ENCODE measurements at regions not wholly inside any gene's neighbourhood (a gene's known extent, or its start where the extent isn't known, plus 50 kb on each side); places are given as distances from the start of the nearest gene placed in this dataset.

GRCh38 chr9:80522465-80522864 lies 950.7 kb downstream of the TLE4 start:
- no peaks in the 10 kb centered on the region for H3K36me3 ChIP-seq

GRCh38 chr9:80521151-80521550 lies 949.4 kb downstream of the TLE4 start:
- DNase-seq, result no peak
- Histone ChIP-seq H3K9ac (ENCODE audit: low read depth in 2 of 2, low read length in 2 of 2) (no peak overlapping the region), H3K36me3 (no peaks in the 10 kb centered on the region), H3K4me3 (no peak overlapping the region), H3K27me3 (no peaks in the 10 kb centered on the region), H3K4me1 (no peaks in the 10 kb centered on the region), H3K27ac (no peak overlapping the region), H3K9me3 (no peaks in the 10 kb centered on the region)
- no peak for TF ChIP-seq CTCF (IDR thresholded peaks at IDR 0.05)
- intact Hi-C loops (cut with DNase I), result no loop called here

More at GRCh38 chr9:80522465-80522864, 950.7 kb downstream of the TLE4 start:
- H3K4me1 ChIP-seq, result no peaks in the 10 kb centered on the region
- no peak overlapping the region for H3K4me3 ChIP-seq
- DNase-seq, result no peak
- H3K9me3 ChIP-seq, result no peaks in the 10 kb centered on the region
- H3K9ac ChIP-seq (ENCODE audit: low read depth in 2 of 2, low read length in 2 of 2), result no peak overlapping the region
- intact Hi-C loops (cut with DNase I), result no loop called here
- TF ChIP-seq CTCF (IDR thresholded peaks at IDR 0.05), result no peak
- no peak overlapping the region for H3K27ac ChIP-seq
- H3K27me3 ChIP-seq, result no peaks in the 10 kb centered on the region

GRCh38 chr9:80520231-80520630 lies 948.5 kb downstream of the TLE4 start:
- no peak for DNase-seq
- intact Hi-C loops (cut with DNase I), result no loop called here
- Histone ChIP-seq H3K9me3 (no peaks in the 10 kb centered on the region), H3K27me3 (no peaks in the 10 kb centered on the region), H3K4me1 (no peaks in the 10 kb centered on the region), H3K27ac (no peak overlapping the region), H3K9ac (ENCODE audit: low read depth in 2 of 2, low read length in 2 of 2) (no peak overlapping the region), H3K4me3 (no peak overlapping the region), H3K36me3 (no peaks in the 10 kb centered on the region)
- no peak for TF ChIP-seq CTCF (IDR thresholded peaks at IDR 0.05)

- Histone ChIP-seq H3K36me3 (no peaks in the 10 kb centered on the region), H3K4me3 (no peak overlapping the region), H3K27ac (no peak overlapping the region), H3K9me3 (no peaks in the 10 kb centered on the region), H3K27me3 (no peaks in the 10 kb centered on the region), H3K9ac (ENCODE audit: low read depth in 2 of 2, low read length in 2 of 2) (no peak overlapping the region), H3K4me1 (no peaks in the 10 kb centered on the region)
- TF ChIP-seq CTCF (IDR thresholded peaks at IDR 0.05), result no peak
- intact Hi-C loops (cut with DNase I), result no loop called here
- no peak for DNase-seq
Measured at GRCh38 chr9:80518441-80518840, 946.7 kb downstream of the TLE4 start.

- H3K4me1 ChIP-seq, result no peaks in the 10 kb centered on the region
- intact Hi-C loops (cut with DNase I), result no loop called here
- no peak for DNase-seq
- no peak overlapping the region for H3K27ac ChIP-seq
- H3K9me3 ChIP-seq, result no peaks in the 10 kb centered on the region
- no peak for TF ChIP-seq CTCF (IDR thresholded peaks at IDR 0.05)
- no peak overlapping the region for H3K9ac ChIP-seq (ENCODE audit: low read depth in 2 of 2, low read length in 2 of 2)
- no peaks in the 10 kb centered on the region for H3K27me3 ChIP-seq
- H3K36me3 ChIP-seq, result no peaks in the 10 kb centered on the region
- H3K4me3 ChIP-seq, result no peak overlapping the region
Measured at GRCh38 chr9:80516679-80517078, 944.9 kb downstream of the TLE4 start.

GRCh38 chr9:80509358-80509757 lies 937.6 kb downstream of the TLE4 start:
- H3K27me3 ChIP-seq, result no peaks in the 10 kb centered on the region
- TF ChIP-seq CTCF (IDR thresholded peaks at IDR 0.05), result no peak
- DNase-seq, result no peak
- H3K9ac ChIP-seq (ENCODE audit: low read depth in 2 of 2, low read length in 2 of 2), result no peak overlapping the region
- H3K4me3 ChIP-seq, result no peak overlapping the region
- H3K9me3 ChIP-seq, result no peaks in the 10 kb centered on the region
- H3K36me3 ChIP-seq, result no peaks in the 10 kb centered on the region
- intact Hi-C loops (cut with DNase I), result no loop called here
- no peak overlapping the region for H3K27ac ChIP-seq
- H3K4me1 ChIP-seq, result no peaks in the 10 kb centered on the region
